ENCODE measurements at regions not wholly inside any gene's neighbourhood (a gene's known extent, or its start where the extent isn't known, plus 50 kb on each side); places are given as distances from the start of the nearest gene placed in this dataset.

DNA sequence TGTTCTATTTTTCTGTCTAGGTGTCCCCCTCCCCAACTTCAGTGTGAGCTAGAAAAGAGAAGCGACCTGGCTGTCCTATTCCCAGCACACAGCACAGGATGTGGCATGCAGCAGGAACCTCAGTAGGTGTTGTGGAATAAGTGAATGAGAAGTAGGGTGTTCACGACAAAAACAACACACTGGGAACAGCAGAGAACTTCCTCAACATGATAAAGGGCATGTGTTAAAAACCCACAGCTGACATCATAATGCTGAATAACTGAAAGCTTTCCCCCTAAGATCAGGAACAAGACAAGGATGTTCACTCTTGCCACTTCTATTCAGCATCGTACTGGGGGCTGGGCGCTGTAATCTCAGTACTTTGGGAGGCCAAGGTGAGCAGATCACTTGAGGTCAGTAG lies 155.6 kb upstream of the ZNF618 start:
- TF ChIP-seq, protein P1, sequence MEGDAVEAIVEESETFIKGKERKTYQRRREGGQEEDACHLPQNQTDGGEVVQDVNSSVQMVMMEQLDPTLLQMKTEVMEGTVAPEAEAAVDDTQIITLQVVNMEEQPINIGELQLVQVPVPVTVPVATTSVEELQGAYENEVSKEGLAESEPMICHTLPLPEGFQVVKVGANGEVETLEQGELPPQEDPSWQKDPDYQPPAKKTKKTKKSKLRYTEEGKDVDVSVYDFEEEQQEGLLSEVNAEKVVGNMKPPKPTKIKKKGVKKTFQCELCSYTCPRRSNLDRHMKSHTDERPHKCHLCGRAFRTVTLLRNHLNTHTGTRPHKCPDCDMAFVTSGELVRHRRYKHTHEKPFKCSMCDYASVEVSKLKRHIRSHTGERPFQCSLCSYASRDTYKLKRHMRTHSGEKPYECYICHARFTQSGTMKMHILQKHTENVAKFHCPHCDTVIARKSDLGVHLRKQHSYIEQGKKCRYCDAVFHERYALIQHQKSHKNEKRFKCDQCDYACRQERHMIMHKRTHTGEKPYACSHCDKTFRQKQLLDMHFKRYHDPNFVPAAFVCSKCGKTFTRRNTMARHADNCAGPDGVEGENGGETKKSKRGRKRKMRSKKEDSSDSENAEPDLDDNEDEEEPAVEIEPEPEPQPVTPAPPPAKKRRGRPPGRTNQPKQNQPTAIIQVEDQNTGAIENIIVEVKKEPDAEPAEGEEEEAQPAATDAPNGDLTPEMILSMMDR (IDR thresholded peaks at IDR 0.05; ENCODE audit: borderline replicate concordance, control extremely low read depth, extremely low read depth, insufficient read depth, missing control alignments) = no peak
- no peak for DNase-seq (ENCODE audit: low spot score)
- in situ Hi-C loops (cut with MboI; ENCODE audit: low sequenced_read_pairs, unreplicated experiment) = no loop called here

- no peak for DNase-seq (ENCODE audit: low spot score)
- TF ChIP-seq, protein P1 (IDR thresholded peaks at IDR 0.05; ENCODE audit: borderline replicate concordance, control extremely low read depth, extremely low read depth, insufficient read depth, missing control alignments) = no peak
- in situ Hi-C loops (cut with MboI; ENCODE audit: low sequenced_read_pairs, unreplicated experiment) = no loop called here
Measured at GRCh38 chr9:113721856-113722255, 154.3 kb upstream of the ZNF618 start.

- no peak for DNase-seq (ENCODE audit: low spot score)
- in situ Hi-C loops (cut with MboI; ENCODE audit: low sequenced_read_pairs, unreplicated experiment) = no loop called here
- TF ChIP-seq, protein P1 (IDR thresholded peaks at IDR 0.05; ENCODE audit: borderline replicate concordance, control extremely low read depth, extremely low read depth, insufficient read depth, missing control alignments) = no peak
Measured at GRCh38 chr9:113724202-113724601, 151.9 kb upstream of the ZNF618 start.

DNA sequence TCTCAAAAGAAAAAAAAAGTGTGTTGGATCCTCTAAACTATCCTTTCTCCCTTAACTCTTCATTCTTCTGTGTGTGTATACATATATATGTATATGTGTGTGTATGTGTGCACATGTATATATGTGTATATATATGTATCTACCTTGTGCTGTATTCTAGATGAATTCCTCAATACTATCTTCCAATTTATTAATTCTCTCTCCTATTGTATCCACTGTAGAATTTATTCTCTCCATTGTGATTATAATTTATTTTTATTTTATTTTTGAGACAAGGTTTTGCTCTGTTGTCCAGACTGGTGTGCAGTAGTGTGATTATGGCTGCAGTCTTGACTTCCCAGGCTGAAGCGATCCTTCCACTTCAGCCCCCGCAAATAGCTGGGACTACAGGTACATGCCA lies 147.1 kb upstream of the ZNF618 start:
- in situ Hi-C loops (cut with MboI; ENCODE audit: low sequenced_read_pairs, unreplicated experiment) = no loop called here
- TF ChIP-seq, protein P1 (IDR thresholded peaks at IDR 0.05; ENCODE audit: borderline replicate concordance, control extremely low read depth, extremely low read depth, insufficient read depth, missing control alignments) = no peak
- DNase-seq (ENCODE audit: low spot score) = no peak

- TF ChIP-seq, protein P1 (IDR thresholded peaks at IDR 0.05; ENCODE audit: borderline replicate concordance, control extremely low read depth, extremely low read depth, insufficient read depth, missing control alignments) = no peak
- in situ Hi-C loops (cut with MboI; ENCODE audit: low sequenced_read_pairs, unreplicated experiment) = no loop called here
- DNase-seq (ENCODE audit: low spot score) = no peak
Measured at GRCh38 chr9:113734826-113735225, 141.3 kb upstream of the ZNF618 start.

GRCh38 chr9:113737517-113738271 lies 138.4 kb upstream of the ZNF618 start:
- peak; percentile 51 for DNase-seq (ENCODE audit: low spot score)
- TF ChIP-seq, protein P1 (IDR thresholded peaks at IDR 0.05; ENCODE audit: borderline replicate concordance, control extremely low read depth, extremely low read depth, insufficient read depth, missing control alignments) = peak; percentile 49
- in situ Hi-C loops (cut with MboI; ENCODE audit: low sequenced_read_pairs, unreplicated experiment) = no loop called here

All from GM13976 (cell line).